DND-41 (cell line): ENCODE measurements at regions not wholly inside any gene's neighbourhood (a gene's known extent, or its start where the extent isn't known, plus 50 kb on each side); places are given as distances from the start of the nearest gene placed in this dataset.

Experiments used
- ATAC-seq: fragments of 200-7000 bp; cut with Tn5 transposase; 3 replicates; pipeline ENCODE4 v1.9.1; 2021; ENCODE audit warnings: low read depth; ENCODE audit not compliant: insufficient read depth
- DNase-seq: peaks from one replicate; pipeline ENCODE4 v3.0.0-alpha.2; 2020
- H2AFZ ChIP-seq: 2 replicates; pipeline ENCODE4 v1.6.0; 2012; ENCODE audit warnings: low read depth, low read length
- H3K27ac ChIP-seq: 2 replicates; pipeline ENCODE4 v1.5.1; 2012; ENCODE audit warnings: low read length, inconsistent platforms
- H3K27me3 ChIP-seq: fragments of 200-600 bp; sonication (generic); 2 replicates; pipeline ENCODE4 v1.6.0; 2012; ENCODE audit warnings: low read length, mild to moderate bottlenecking, inconsistent platforms; ENCODE audit not compliant: insufficient read depth, poor library complexity
- H3K36me3 ChIP-seq: 2 replicates; pipeline ENCODE4 v1.5.1; 2012; ENCODE audit warnings: low read length, inconsistent platforms; ENCODE audit not compliant: insufficient read depth
- H3K4me1 ChIP-seq: 2 replicates; pipeline ENCODE4 v1.5.1; 2012; ENCODE audit warnings: mild to moderate bottlenecking, low read length; ENCODE audit not compliant: insufficient read depth
- H3K4me2 ChIP-seq: 2 replicates; pipeline ENCODE4 v1.6.0; 2012; ENCODE audit warnings: mild to moderate bottlenecking, moderate library complexity, low read length, inconsistent platforms; ENCODE audit not compliant: insufficient read depth
- H3K4me3 ChIP-seq, 2 experiments: fragments of 200-600 bp in 1 of 2; shearing (Covaris generic) in 1 of 2; 2 replicates each; pipeline ENCODE4 v1.5.1; 2012 to 2016; ENCODE audit warnings: inconsistent platforms in 2 of 2, low read length in 2 of 2, mild to moderate bottlenecking in 2 of 2, low read depth in 1 of 2, moderate library complexity in 1 of 2
- H3K79me2 ChIP-seq: 2 replicates; pipeline ENCODE4 v1.6.0; 2012; ENCODE audit warnings: low read length, inconsistent platforms; ENCODE audit not compliant: insufficient read depth
- H3K9ac ChIP-seq: 2 replicates; pipeline ENCODE4 v1.6.0; 2012; ENCODE audit warnings: low read depth, mild to moderate bottlenecking, inconsistent platforms, low read length, moderate library complexity
- H3K9me3 ChIP-seq: 2 replicates; pipeline ENCODE4 v1.5.1; 2012; ENCODE audit warnings: low read length, moderate library complexity, mild to moderate bottlenecking, inconsistent platforms; ENCODE audit not compliant: insufficient read depth, severe bottlenecking
- H4K20me1 ChIP-seq: 2 replicates; pipeline ENCODE4 v1.6.0; 2012; ENCODE audit warnings: low read length; ENCODE audit not compliant: insufficient read depth
- EZH2 ChIP-seq: IDR thresholded peaks from 3 replicates; pipeline ENCODE4 v1.6.1; 2012; ENCODE audit warnings: borderline replicate concordance, low read depth, mild to moderate bottlenecking, moderate library complexity, low read length, inconsistent platforms; ENCODE audit not compliant: severe bottlenecking
- TF ChIP-seq, protein P1 (sequence below): IDR thresholded peaks from 2 replicates; pipeline ENCODE4 v1.5.1; 2012; ENCODE audit warnings: borderline replicate concordance, low read length, moderate library complexity, mild to moderate bottlenecking; ENCODE audit not compliant: poor library complexity, severe bottlenecking; ENCODE audit errors: extremely low read depth

DNA sequence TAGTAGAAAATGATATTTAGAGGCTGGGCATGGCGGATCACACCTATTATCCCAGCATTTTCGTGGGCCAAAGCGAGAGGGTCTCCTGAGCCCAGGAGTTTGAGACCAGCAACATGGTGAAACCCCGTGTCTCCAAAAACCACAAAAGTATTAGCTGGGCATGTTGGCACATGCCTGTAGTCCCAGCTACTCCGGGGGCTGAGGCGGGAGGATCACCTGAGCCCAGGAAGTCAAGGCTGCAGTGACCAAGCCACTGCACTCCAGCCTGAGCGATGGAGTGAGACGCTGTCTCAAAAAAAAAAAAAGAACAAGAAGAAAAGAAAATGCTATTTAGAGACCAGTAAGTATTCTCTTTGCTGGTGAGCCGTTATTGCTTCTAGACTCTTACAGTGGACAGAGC is 79.2 kb upstream of the MDM1 start:
- no peak for TF ChIP-seq EZH2
- TF ChIP-seq, protein P1, sequence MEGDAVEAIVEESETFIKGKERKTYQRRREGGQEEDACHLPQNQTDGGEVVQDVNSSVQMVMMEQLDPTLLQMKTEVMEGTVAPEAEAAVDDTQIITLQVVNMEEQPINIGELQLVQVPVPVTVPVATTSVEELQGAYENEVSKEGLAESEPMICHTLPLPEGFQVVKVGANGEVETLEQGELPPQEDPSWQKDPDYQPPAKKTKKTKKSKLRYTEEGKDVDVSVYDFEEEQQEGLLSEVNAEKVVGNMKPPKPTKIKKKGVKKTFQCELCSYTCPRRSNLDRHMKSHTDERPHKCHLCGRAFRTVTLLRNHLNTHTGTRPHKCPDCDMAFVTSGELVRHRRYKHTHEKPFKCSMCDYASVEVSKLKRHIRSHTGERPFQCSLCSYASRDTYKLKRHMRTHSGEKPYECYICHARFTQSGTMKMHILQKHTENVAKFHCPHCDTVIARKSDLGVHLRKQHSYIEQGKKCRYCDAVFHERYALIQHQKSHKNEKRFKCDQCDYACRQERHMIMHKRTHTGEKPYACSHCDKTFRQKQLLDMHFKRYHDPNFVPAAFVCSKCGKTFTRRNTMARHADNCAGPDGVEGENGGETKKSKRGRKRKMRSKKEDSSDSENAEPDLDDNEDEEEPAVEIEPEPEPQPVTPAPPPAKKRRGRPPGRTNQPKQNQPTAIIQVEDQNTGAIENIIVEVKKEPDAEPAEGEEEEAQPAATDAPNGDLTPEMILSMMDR, result no peak
- H3K4me2 ChIP-seq, result no peak overlapping the region
- ATAC-seq (no peak), DNase-seq (no peak)
- H3K4me3 ChIP-seq, result no peak overlapping the region
- no peaks in the 10 kb centered on the region for H3K4me1 ChIP-seq
- no peaks in the 10 kb centered on the region for H3K36me3 ChIP-seq
- no peaks in the 10 kb centered on the region for H3K27me3 ChIP-seq
- no peak overlapping the region for H3K9ac ChIP-seq
- no peaks in the 10 kb centered on the region for H3K9me3 ChIP-seq
- H3K27ac ChIP-seq, result no peak overlapping the region
- H2AFZ ChIP-seq, result no peak overlapping the region
- no peaks in the 10 kb centered on the region for H4K20me1 ChIP-seq
- no peaks in the 10 kb centered on the region for H3K79me2 ChIP-seq

DNA sequence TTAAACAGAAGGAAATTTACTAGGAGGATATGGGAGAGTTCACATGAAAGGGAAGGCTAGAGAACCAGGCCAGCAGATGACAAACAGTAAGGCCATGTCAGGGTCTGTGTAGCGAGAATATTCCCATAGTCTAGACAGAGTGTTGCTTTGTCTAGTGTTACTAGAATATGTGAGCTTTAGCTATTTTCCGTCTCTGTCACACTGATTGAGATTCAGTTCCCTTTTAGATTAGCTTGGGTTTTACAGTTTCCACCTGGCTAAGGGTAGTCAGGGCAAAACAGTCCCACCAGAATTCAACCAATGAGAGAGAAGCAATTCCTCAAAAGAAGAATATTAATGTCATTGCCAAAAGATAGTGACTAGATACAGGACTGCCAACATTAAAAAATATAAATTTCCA is 82.8 kb upstream of the MDM1 start:
- Histone ChIP-seq H2AFZ (no peak overlapping the region), H3K36me3 (no peaks in the 10 kb centered on the region), H3K4me2 (no peak overlapping the region), H3K27ac (no peak overlapping the region), H3K9me3 (no peaks in the 10 kb centered on the region), H3K27me3 (no peaks in the 10 kb centered on the region), H3K9ac (no peak overlapping the region), H3K4me1 (no peaks in the 10 kb centered on the region), H3K4me3 (no peak overlapping the region), H4K20me1 (no peaks in the 10 kb centered on the region), H3K79me2 (no peaks in the 10 kb centered on the region)
- DNase-seq (no peak), ATAC-seq (no peak)
- TF ChIP-seq EZH2, result no peak
- TF ChIP-seq, protein P1, result no peak

DNA sequence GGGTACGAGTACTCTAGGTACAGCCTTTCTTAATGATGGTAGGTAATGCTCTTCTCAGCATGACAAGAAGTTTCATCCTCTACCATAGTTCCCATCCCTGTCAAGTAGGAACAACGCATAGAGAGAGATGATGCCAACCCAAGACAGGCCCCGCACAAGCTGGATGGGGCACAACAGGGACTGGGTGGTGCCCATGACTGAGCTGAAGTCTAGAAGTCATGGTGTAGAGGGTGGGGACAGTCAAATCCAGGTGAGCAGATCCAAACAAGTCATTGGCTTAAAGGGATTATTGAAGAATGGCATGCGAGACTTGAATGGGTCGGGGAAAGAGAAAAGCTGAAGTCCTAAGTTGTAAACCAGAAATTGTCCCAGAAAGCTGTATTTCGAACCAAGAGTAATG is 84.2 kb upstream of the MDM1 start:
- no peaks in the 10 kb centered on the region for H3K27me3 ChIP-seq
- H4K20me1 ChIP-seq, result no peaks in the 10 kb centered on the region
- no peak for DNase-seq
- no peak overlapping the region for H3K9ac ChIP-seq
- TF ChIP-seq, protein P1, result no peak
- no peak for TF ChIP-seq EZH2
- no peak overlapping the region for H3K4me3 ChIP-seq
- no peak for ATAC-seq
- no peak overlapping the region for H2AFZ ChIP-seq
- H3K4me2 ChIP-seq, result no peak overlapping the region
- no peaks in the 10 kb centered on the region for H3K9me3 ChIP-seq
- no peaks in the 10 kb centered on the region for H3K36me3 ChIP-seq
- no peaks in the 10 kb centered on the region for H3K4me1 ChIP-seq
- no peak overlapping the region for H3K27ac ChIP-seq
- no peaks in the 10 kb centered on the region for H3K79me2 ChIP-seq

DNA sequence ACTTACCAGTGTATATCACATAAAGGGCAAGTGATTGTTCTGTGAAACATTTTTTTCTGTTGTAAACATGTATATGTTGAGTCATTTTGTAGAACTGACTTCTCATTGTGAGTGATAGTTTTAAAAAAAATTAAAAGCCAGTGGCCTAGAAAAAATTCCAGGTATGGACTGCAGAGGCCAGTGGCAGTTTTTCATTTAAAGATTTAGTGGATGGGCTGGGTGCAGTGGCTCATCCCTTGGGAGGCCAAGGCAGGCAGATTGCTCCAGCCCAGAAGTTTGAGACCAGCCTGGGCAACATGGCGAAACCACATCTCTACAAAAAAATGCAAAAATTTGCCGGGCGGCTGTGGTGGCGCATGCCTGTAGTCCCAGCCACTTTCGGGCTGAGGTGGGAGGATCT is 84.7 kb upstream of the MDM1 start:
- Histone ChIP-seq H2AFZ (no peak overlapping the region), H3K36me3 (no peaks in the 10 kb centered on the region), H3K9ac (no peak overlapping the region), H3K4me1 (no peaks in the 10 kb centered on the region), H4K20me1 (no peaks in the 10 kb centered on the region), H3K4me2 (no peak overlapping the region), H3K79me2 (no peaks in the 10 kb centered on the region), H3K4me3 (no peak overlapping the region), H3K9me3 (no peaks in the 10 kb centered on the region), H3K27ac (no peak overlapping the region), H3K27me3 (no peaks in the 10 kb centered on the region)
- ATAC-seq (no peak), DNase-seq (no peak)
- TF ChIP-seq, protein P1, result no peak
- no peak for TF ChIP-seq EZH2
